ENCODE measurements at regions not wholly inside any gene's neighbourhood (a gene's known extent, or its start where the extent isn't known, plus 50 kb on each side); places are given as distances from the start of the nearest gene placed in this dataset.

DNA sequence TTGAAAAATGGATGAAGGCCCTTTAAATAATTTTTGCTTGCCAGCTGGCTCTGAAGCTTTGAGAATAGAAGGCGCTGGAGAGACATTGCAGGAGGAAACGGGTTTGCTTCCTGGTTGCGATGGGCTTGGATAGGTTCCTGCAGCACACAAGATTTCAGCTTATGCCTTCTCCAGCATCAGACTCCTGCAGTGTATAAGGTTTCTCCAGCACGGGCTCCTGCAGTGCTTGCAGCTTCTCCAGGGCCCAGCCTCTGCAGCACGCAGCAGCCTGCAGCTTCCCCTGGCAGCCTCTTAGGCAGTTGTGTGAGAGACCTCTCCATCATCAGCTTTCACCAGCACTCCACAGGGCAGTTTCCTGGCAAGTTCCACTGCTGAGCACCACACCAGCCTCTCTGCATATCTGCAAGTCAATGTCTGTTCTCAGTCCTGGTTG, 78.7 kb upstream of the ZDHHC17 start:
- no peak for ATAC-seq
- Mint-ChIP-seq H3K4me1 (peaks cover 6% of the 10 kb centered on the region), H3K4me3 (peak overlapping the region in 1 of 2 donors; percentile 35)

DNA sequence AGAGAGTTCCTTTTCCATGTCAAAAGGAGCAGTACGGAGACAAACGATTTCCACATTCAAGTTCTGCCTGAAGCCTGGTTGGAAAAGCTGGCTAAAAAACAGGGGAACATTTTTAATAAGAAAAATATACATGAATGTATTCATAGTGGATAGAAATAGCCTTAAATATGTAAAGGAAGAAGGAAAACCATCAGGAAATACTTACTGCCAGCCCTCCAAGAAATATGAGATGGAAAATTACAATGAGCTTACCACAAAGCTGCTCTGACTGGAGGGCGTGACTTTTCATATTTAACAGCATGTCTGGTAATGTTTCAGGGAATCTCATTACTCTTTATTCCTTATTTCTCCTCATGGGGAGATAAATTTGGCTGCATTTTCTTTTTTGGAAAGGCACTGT, 75.9 kb upstream of the ZDHHC17 start:
- peaks cover 6% of the 10 kb centered on the region for H3K4me1 Mint-ChIP-seq
- no peaks in the 10 kb centered on the region for H3K9me3 Mint-ChIP-seq
- no peak overlapping the region for H3K4me3 Mint-ChIP-seq
- DNase-seq = no peak
- no peak overlapping the region for H3K27ac Mint-ChIP-seq
- ATAC-seq = no peak
- no peaks in the 10 kb centered on the region for H3K27me3 Mint-ChIP-seq

More for the DNA sequence above, 78.7 kb upstream of the ZDHHC17 start:
- DNase-seq = no peak
- no peak overlapping the region for H3K27ac Mint-ChIP-seq
- H3K27me3 Mint-ChIP-seq = no peaks in the 10 kb centered on the region
- no peaks in the 10 kb centered on the region for H3K9me3 Mint-ChIP-seq

- no peak overlapping the region for H3K4me3 Mint-ChIP-seq
- peaks cover 6% of the 10 kb centered on the region for H3K4me1 Mint-ChIP-seq
- DNase-seq = no peak
- no peak for ATAC-seq
- H3K9me3 Mint-ChIP-seq = no peaks in the 10 kb centered on the region
- no peak overlapping the region for H3K27ac Mint-ChIP-seq
- no peaks in the 10 kb centered on the region for H3K27me3 Mint-ChIP-seq
These were observed 75.3 kb upstream of the ZDHHC17 start for GRCh38 chr12:76688631-76689030.

- DNase-seq (no peak), ATAC-seq (no peak)
- H3K27me3 Mint-ChIP-seq = no peaks in the 10 kb centered on the region
- H3K27ac Mint-ChIP-seq = no peak overlapping the region
- no peaks in the 10 kb centered on the region for H3K4me1 Mint-ChIP-seq
- H3K4me3 Mint-ChIP-seq = no peak overlapping the region
- H3K9me3 Mint-ChIP-seq = no peaks in the 10 kb centered on the region
These were observed 72.8 kb upstream of the ZDHHC17 start for GRCh38 chr12:76690921-76691700.

DNA sequence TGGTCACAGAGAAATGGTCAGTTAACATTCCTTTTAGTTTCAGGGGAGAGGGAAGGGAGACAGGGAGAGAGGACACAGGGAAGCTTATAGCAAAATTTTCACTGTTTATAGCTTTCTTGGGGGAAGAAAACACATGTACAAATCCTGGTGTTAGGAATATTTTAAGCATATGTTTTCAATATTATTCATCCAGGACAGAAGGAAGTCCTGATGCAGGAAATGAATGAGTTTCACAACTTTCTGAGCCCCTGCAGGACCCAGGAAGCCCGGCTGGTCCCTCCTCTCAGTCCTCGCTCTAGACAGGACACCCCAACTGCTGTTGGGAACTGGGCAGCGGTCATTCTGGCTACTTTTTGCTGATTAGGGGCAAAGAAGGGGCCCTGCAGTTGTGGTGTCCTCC, 71.1 kb upstream of the ZDHHC17 start:
- Mint-ChIP-seq H3K27ac (no peak overlapping the region), H3K4me3 (no peak overlapping the region), H3K4me1 (no peaks in the 10 kb centered on the region), H3K9me3 (no peaks in the 10 kb centered on the region), H3K27me3 (no peaks in the 10 kb centered on the region)
- ATAC-seq = no peak
- no peak for DNase-seq

GRCh38 chr12:76694369-76694768, 69.5 kb upstream of the ZDHHC17 start:
- no peak overlapping the region for H3K4me3 Mint-ChIP-seq
- H3K4me1 Mint-ChIP-seq = no peaks in the 10 kb centered on the region
- no peaks in the 10 kb centered on the region for H3K27me3 Mint-ChIP-seq
- H3K27ac Mint-ChIP-seq = no peak overlapping the region
- no peaks in the 10 kb centered on the region for H3K9me3 Mint-ChIP-seq
- ATAC-seq (no peak), DNase-seq (no peak)

- no peak overlapping the region for H3K27ac Mint-ChIP-seq
- ATAC-seq (no peak), DNase-seq (no peak)
- H3K4me3 Mint-ChIP-seq = no peak overlapping the region
- H3K9me3 Mint-ChIP-seq = no peaks in the 10 kb centered on the region
- H3K27me3 Mint-ChIP-seq = no peaks in the 10 kb centered on the region
- no peaks in the 10 kb centered on the region for H3K4me1 Mint-ChIP-seq
These were observed 67.7 kb upstream of the ZDHHC17 start for GRCh38 chr12:76696186-76696585.

DNA sequence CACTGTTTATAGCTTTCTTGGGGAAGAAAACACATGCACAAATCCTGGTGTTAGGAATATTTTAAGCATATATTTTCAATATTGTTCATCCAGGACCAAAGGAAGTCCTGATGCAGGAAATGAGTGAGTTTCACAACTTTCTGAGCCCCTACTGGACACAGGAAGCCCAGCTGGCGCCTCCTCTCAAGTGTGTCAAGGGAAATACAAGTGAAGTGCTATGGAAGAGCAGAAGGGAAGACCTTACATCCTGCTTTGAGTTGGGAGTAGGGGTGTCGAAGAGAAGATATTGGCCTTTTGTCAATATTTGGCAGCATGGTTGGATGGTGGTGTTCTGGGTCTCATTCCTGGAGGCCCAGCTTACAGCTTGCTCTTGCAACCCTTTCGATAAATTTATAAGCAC, 66.1 kb upstream of the ZDHHC17 start:
- no peaks in the 10 kb centered on the region for H3K9me3 Mint-ChIP-seq
- no peak for ATAC-seq
- peak overlapping the region in 1 of 2 donors; percentile 27 for H3K27ac Mint-ChIP-seq
- no peaks in the 10 kb centered on the region for H3K4me1 Mint-ChIP-seq
- no peak for DNase-seq
- H3K27me3 Mint-ChIP-seq = no peaks in the 10 kb centered on the region
- H3K4me3 Mint-ChIP-seq = no peak overlapping the region

- no peaks in the 10 kb centered on the region for H3K9me3 Mint-ChIP-seq
- no peaks in the 10 kb centered on the region for H3K4me1 Mint-ChIP-seq
- no peak overlapping the region for H3K27ac Mint-ChIP-seq
- no peak for ATAC-seq
- no peaks in the 10 kb centered on the region for H3K27me3 Mint-ChIP-seq
- DNase-seq = no peak
- H3K4me3 Mint-ChIP-seq = no peak overlapping the region
These were observed 65.6 kb upstream of the ZDHHC17 start for GRCh38 chr12:76698316-76698715.

DNA sequence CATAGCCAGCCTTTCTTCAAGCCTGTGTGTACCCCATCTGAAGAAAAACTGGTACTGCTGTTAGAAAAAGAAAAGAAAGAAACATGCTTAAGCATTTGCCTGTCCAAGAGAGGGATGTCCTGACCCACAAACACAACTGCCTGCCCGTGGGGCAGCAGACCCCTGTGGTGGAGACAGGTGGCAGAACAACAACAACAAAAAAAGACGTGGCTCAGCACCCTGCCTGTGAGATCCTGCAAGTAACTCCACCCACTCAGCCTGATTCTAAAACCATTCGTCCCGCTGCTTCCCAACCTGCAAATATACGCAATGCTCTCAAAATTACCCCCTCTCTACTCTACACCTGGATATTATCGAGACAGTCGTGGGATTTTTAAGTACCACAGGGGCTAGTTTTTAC, 64.9 kb upstream of the ZDHHC17 start:
- ATAC-seq = no peak
- Mint-ChIP-seq H3K9me3 (no peaks in the 10 kb centered on the region), H3K27ac (peak overlapping the region; percentile 5), H3K4me1 (no peaks in the 10 kb centered on the region), H3K27me3 (no peaks in the 10 kb centered on the region), H3K4me3 (no peak overlapping the region)
- no peak for DNase-seq

GRCh38 chr12:76701690-76702089, 62.2 kb upstream of the ZDHHC17 start:
- no peaks in the 10 kb centered on the region for H3K4me1 Mint-ChIP-seq
- no peak for ATAC-seq
- no peak overlapping the region for H3K4me3 Mint-ChIP-seq
- DNase-seq = no peak
- no peaks in the 10 kb centered on the region for H3K27me3 Mint-ChIP-seq
- no peaks in the 10 kb centered on the region for H3K9me3 Mint-ChIP-seq
- H3K27ac Mint-ChIP-seq = no peak overlapping the region

DNA sequence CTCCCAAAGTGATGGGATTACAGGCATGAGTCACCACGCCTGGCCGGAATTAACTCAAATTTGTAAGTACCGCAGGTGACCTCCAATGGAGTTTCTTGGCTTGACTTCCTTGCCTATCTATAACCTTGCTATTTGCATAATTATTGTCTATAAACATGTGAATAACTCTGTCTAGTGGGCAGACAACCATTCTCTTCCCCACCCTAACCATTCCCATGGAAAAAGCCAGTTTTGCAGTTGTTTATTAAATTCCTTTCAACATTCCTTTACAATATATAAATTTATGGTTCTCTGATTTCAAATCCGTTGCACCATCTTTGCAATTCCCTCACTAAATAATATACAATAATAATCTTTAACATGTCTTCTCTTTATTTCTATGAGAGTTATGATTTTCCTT, 61.0 kb upstream of the ZDHHC17 start:
- no peaks in the 10 kb centered on the region for H3K27me3 Mint-ChIP-seq
- ATAC-seq (no peak), DNase-seq (no peak)
- H3K27ac Mint-ChIP-seq = no peak overlapping the region
- H3K4me3 Mint-ChIP-seq = no peak overlapping the region
- no peaks in the 10 kb centered on the region for H3K9me3 Mint-ChIP-seq
- H3K4me1 Mint-ChIP-seq = no peaks in the 10 kb centered on the region

GRCh38 chr12:76704693-76705092, 59.2 kb upstream of the ZDHHC17 start:
- ATAC-seq = no peak
- DNase-seq = no peak
- no peak overlapping the region for H3K27ac Mint-ChIP-seq
- H3K4me3 Mint-ChIP-seq = no peak overlapping the region
- H3K27me3 Mint-ChIP-seq = no peaks in the 10 kb centered on the region
- H3K4me1 Mint-ChIP-seq = no peaks in the 10 kb centered on the region
- no peaks in the 10 kb centered on the region for H3K9me3 Mint-ChIP-seq

DNA sequence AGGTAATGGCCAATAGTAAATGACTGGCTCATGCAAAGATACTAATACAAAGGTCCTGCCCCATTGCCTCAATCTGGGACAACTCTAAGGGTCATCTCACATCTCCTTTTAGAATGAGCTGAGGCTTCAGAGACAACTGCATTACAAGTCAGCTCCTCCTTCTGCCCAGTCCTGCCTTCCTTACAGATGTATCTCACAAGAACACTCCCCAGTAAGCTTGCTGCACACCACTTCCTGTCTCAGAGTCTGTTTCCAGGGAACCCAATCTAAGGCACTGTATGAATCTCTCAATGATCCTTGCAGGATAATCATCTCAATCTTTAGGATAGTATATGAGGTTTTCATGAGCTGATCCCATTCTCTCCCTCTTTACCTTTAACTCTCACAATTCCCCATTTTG, 57.8 kb upstream of the ZDHHC17 start:
- Mint-ChIP-seq H3K27ac (no peak overlapping the region), H3K4me3 (no peak overlapping the region), H3K27me3 (no peaks in the 10 kb centered on the region), H3K4me1 (no peaks in the 10 kb centered on the region), H3K9me3 (no peaks in the 10 kb centered on the region)
- ATAC-seq (no peak), DNase-seq (no peak)

GRCh38 chr12:76706761-76707160, 57.2 kb upstream of the ZDHHC17 start:
- DNase-seq = no peak
- no peaks in the 10 kb centered on the region for H3K9me3 Mint-ChIP-seq
- no peaks in the 10 kb centered on the region for H3K27me3 Mint-ChIP-seq
- H3K4me1 Mint-ChIP-seq = no peaks in the 10 kb centered on the region
- H3K27ac Mint-ChIP-seq = no peak overlapping the region
- no peak overlapping the region for H3K4me3 Mint-ChIP-seq
- no peak for ATAC-seq

- H3K4me3 Mint-ChIP-seq = no peak overlapping the region
- H3K9me3 Mint-ChIP-seq = no peaks in the 10 kb centered on the region
- no peak overlapping the region for H3K27ac Mint-ChIP-seq
- ATAC-seq (no peak), DNase-seq (no peak)
- no peaks in the 10 kb centered on the region for H3K27me3 Mint-ChIP-seq
- no peaks in the 10 kb centered on the region for H3K4me1 Mint-ChIP-seq
These were observed 56.1 kb upstream of the ZDHHC17 start for GRCh38 chr12:76707772-76708171.

DNA sequence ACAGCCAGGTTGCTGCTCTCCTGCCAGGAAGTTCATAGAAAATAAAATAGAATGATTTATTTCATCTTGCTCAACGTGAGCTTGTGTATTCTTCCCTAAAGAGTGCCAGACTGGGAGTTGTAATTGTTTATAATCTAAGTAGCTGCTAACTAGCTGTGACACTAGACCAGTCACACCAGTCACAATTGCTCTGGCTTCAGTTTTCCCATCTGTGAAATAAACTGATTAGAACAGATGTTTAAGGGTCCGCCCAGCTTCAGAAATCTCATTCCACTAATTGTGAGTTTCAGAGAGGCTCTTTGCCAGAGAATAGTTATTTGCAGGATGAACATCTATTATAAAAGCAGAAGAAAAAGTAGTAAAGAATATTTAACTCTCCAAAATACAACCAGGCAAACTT, 55.6 kb upstream of the ZDHHC17 start:
- H3K4me1 Mint-ChIP-seq = no peaks in the 10 kb centered on the region
- H3K4me3 Mint-ChIP-seq = no peak overlapping the region
- no peak for DNase-seq
- no peak for ATAC-seq
- no peaks in the 10 kb centered on the region for H3K27me3 Mint-ChIP-seq
- H3K27ac Mint-ChIP-seq = no peak overlapping the region
- H3K9me3 Mint-ChIP-seq = no peaks in the 10 kb centered on the region

Data from stimulated activated naive CD8-positive, alpha-beta T cell treated with anti-CD3 and anti-CD28 coated beads, Interleukin-15, amount 100 ng/mL, for 72 hours (primary cell).